ENCODE measurements at regions not wholly inside any gene's neighbourhood (a gene's known extent, or its start where the extent isn't known, plus 50 kb on each side); places are given as distances from the start of the nearest gene placed in this dataset.

DNA sequence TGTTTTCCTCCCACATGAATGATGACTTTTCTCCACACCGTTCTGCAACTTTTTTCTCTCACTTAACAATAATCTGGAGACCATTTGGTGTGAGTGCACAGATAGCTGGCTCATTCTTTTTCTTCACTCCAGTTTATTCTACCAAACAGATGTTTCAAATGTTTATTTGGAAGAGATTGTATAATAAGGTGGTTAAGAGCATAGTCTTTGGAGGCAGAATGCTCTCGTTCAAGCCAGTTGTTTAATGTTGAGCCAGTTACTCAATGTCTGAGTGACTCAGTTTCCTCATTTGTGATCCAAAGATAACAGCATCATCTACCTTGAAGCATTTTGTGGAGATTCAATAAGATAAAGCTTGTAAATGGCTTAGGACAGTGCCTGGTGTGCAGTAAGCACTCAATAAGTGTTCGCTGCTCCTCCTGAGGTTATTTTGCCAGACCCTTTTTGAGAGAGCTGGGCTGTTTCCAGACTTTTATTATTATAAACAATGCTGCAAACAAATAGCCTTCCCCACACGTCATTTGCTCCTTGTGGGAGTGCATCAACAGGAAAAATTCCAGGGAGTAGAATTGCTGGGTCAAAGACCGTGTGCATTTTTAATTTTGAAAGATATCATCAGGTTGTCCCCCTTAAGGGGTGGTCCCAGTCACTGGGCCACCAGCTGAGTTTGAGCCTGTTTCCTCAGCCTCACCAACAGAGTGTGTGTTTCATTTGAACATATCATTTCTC, 70.6 kb downstream of the VEGFA start:
- TF ChIP-seq, protein P1, sequence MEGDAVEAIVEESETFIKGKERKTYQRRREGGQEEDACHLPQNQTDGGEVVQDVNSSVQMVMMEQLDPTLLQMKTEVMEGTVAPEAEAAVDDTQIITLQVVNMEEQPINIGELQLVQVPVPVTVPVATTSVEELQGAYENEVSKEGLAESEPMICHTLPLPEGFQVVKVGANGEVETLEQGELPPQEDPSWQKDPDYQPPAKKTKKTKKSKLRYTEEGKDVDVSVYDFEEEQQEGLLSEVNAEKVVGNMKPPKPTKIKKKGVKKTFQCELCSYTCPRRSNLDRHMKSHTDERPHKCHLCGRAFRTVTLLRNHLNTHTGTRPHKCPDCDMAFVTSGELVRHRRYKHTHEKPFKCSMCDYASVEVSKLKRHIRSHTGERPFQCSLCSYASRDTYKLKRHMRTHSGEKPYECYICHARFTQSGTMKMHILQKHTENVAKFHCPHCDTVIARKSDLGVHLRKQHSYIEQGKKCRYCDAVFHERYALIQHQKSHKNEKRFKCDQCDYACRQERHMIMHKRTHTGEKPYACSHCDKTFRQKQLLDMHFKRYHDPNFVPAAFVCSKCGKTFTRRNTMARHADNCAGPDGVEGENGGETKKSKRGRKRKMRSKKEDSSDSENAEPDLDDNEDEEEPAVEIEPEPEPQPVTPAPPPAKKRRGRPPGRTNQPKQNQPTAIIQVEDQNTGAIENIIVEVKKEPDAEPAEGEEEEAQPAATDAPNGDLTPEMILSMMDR (IDR thresholded peaks at IDR 0.05 in 2 of 3, conservative IDR thresholded peaks at IDR 0.05 in 1 of 3; ENCODE audit: control insufficient read depth in 2 of 3, extremely low read depth in 1 of 3, insufficient read depth in 1 of 3, low read depth in 3 of 3, low read length in 3 of 3): no peak
- TF ChIP-seq, protein P2, sequence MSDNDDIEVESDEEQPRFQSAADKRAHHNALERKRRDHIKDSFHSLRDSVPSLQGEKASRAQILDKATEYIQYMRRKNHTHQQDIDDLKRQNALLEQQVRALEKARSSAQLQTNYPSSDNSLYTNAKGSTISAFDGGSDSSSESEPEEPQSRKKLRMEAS (IDR thresholded peaks at IDR 0.05; ENCODE audit: low read depth, low read length): no peak
- TF ChIP-seq MYC (IDR thresholded peaks at IDR 0.05; ENCODE audit: insufficient read depth, insufficient read length, insufficient replicate concordance, low read length, severe bottlenecking): no peak
- TF ChIP-seq POLR2AphosphoS5 (IDR thresholded peaks at IDR 0.05; ENCODE audit: low read length): no peak
- no peak for TF ChIP-seq SIX5 (IDR thresholded peaks at IDR 0.05; ENCODE audit: low read depth, low read length, severe bottlenecking)
- TF ChIP-seq, protein P3, sequence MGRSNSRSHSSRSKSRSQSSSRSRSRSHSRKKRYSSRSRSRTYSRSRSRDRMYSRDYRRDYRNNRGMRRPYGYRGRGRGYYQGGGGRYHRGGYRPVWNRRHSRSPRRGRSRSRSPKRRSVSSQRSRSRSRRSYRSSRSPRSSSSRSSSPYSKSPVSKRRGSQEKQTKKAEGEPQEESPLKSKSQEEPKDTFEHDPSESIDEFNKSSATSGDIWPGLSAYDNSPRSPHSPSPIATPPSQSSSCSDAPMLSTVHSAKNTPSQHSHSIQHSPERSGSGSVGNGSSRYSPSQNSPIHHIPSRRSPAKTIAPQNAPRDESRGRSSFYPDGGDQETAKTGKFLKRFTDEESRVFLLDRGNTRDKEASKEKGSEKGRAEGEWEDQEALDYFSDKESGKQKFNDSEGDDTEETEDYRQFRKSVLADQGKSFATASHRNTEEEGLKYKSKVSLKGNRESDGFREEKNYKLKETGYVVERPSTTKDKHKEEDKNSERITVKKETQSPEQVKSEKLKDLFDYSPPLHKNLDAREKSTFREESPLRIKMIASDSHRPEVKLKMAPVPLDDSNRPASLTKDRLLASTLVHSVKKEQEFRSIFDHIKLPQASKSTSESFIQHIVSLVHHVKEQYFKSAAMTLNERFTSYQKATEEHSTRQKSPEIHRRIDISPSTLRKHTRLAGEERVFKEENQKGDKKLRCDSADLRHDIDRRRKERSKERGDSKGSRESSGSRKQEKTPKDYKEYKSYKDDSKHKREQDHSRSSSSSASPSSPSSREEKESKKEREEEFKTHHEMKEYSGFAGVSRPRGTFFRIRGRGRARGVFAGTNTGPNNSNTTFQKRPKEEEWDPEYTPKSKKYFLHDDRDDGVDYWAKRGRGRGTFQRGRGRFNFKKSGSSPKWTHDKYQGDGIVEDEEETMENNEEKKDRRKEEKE (IDR thresholded peaks at IDR 0.05): no peak
- TF ChIP-seq, protein P4, sequence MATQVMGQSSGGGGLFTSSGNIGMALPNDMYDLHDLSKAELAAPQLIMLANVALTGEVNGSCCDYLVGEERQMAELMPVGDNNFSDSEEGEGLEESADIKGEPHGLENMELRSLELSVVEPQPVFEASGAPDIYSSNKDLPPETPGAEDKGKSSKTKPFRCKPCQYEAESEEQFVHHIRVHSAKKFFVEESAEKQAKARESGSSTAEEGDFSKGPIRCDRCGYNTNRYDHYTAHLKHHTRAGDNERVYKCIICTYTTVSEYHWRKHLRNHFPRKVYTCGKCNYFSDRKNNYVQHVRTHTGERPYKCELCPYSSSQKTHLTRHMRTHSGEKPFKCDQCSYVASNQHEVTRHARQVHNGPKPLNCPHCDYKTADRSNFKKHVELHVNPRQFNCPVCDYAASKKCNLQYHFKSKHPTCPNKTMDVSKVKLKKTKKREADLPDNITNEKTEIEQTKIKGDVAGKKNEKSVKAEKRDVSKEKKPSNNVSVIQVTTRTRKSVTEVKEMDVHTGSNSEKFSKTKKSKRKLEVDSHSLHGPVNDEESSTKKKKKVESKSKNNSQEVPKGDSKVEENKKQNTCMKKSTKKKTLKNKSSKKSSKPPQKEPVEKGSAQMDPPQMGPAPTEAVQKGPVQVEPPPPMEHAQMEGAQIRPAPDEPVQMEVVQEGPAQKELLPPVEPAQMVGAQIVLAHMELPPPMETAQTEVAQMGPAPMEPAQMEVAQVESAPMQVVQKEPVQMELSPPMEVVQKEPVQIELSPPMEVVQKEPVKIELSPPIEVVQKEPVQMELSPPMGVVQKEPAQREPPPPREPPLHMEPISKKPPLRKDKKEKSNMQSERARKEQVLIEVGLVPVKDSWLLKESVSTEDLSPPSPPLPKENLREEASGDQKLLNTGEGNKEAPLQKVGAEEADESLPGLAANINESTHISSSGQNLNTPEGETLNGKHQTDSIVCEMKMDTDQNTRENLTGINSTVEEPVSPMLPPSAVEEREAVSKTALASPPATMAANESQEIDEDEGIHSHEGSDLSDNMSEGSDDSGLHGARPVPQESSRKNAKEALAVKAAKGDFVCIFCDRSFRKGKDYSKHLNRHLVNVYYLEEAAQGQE (IDR thresholded peaks at IDR 0.05; ENCODE audit: low read depth, low read length): no peak
